ENCODE measurements at regions not wholly inside any gene's neighbourhood (a gene's known extent, or its start where the extent isn't known, plus 50 kb on each side); places are given as distances from the start of the nearest gene placed in this dataset.

GRCh38 chr13:62093984-62094780 is 678.5 kb upstream of the PCDH20 start:
- H3K36me3 ChIP-seq (ENCODE audit: control insufficient read depth in 1 of 2, insufficient read depth in 2 of 2, low read length in 2 of 2) = no peaks in the 10 kb centered on the region
- H3K27ac ChIP-seq (ENCODE audit: low read length) = no peak overlapping the region

GRCh38 chr13:62092949-62093348 is 677.3 kb upstream of the PCDH20 start:
- Histone ChIP-seq H3K4me3 (ENCODE audit: low read depth in 1 of 2, low read length in 2 of 2) (no peak overlapping the region), H3K27ac (ENCODE audit: low read length) (no peak overlapping the region), H3K4me1 (ENCODE audit: control insufficient read depth in 1 of 2, insufficient read depth in 2 of 2, low read length in 2 of 2) (no peaks in the 10 kb centered on the region), H3K27me3 (ENCODE audit: low read depth, low read length) (no peaks in the 10 kb centered on the region), H3K9me3 (ENCODE audit: control insufficient read depth in 1 of 2, low read length in 2 of 2) (peaks cover 0 to 4% of the 10 kb centered on the region in 2 donors), H3K36me3 (ENCODE audit: control insufficient read depth in 1 of 2, insufficient read depth in 2 of 2, low read length in 2 of 2) (no peaks in the 10 kb centered on the region)

More at GRCh38 chr13:62093984-62094780, 678.5 kb upstream of the PCDH20 start:
- H3K4me1 ChIP-seq (ENCODE audit: control insufficient read depth in 1 of 2, insufficient read depth in 2 of 2, low read length in 2 of 2) = no peaks in the 10 kb centered on the region
- H3K27me3 ChIP-seq (ENCODE audit: low read depth, low read length) = no peaks in the 10 kb centered on the region
- no peak overlapping the region for H3K4me3 ChIP-seq (ENCODE audit: low read depth in 1 of 2, low read length in 2 of 2)
- peaks cover 0 to 4% of the 10 kb centered on the region in 2 donors for H3K9me3 ChIP-seq (ENCODE audit: control insufficient read depth in 1 of 2, low read length in 2 of 2)

GRCh38 chr13:62092536-62092935 is 676.9 kb upstream of the PCDH20 start:
- Histone ChIP-seq H3K9me3 (ENCODE audit: control insufficient read depth in 1 of 2, low read length in 2 of 2) (peaks cover 0 to 4% of the 10 kb centered on the region in 2 donors), H3K36me3 (ENCODE audit: control insufficient read depth in 1 of 2, insufficient read depth in 2 of 2, low read length in 2 of 2) (no peaks in the 10 kb centered on the region), H3K4me1 (ENCODE audit: control insufficient read depth in 1 of 2, insufficient read depth in 2 of 2, low read length in 2 of 2) (no peaks in the 10 kb centered on the region), H3K27me3 (ENCODE audit: low read depth, low read length) (no peaks in the 10 kb centered on the region), H3K27ac (ENCODE audit: low read length) (no peak overlapping the region), H3K4me3 (ENCODE audit: low read depth in 1 of 2, low read length in 2 of 2) (no peak overlapping the region)

GRCh38 chr13:62088165-62088564 is 672.5 kb upstream of the PCDH20 start:
- Histone ChIP-seq H3K4me1 (ENCODE audit: control insufficient read depth in 1 of 2, insufficient read depth in 2 of 2, low read length in 2 of 2) (no peaks in the 10 kb centered on the region), H3K27ac (ENCODE audit: low read length) (no peak overlapping the region), H3K36me3 (ENCODE audit: control insufficient read depth in 1 of 2, insufficient read depth in 2 of 2, low read length in 2 of 2) (no peaks in the 10 kb centered on the region), H3K9me3 (ENCODE audit: control insufficient read depth in 1 of 2, low read length in 2 of 2) (no peaks in the 10 kb centered on the region), H3K27me3 (ENCODE audit: low read depth, low read length) (no peaks in the 10 kb centered on the region), H3K4me3 (ENCODE audit: low read depth in 1 of 2, low read length in 2 of 2) (no peak overlapping the region)

- no peaks in the 10 kb centered on the region for H3K36me3 ChIP-seq (ENCODE audit: control insufficient read depth in 1 of 2, insufficient read depth in 2 of 2, low read length in 2 of 2)
- no peaks in the 10 kb centered on the region for H3K27me3 ChIP-seq (ENCODE audit: low read depth, low read length)
- H3K4me3 ChIP-seq (ENCODE audit: low read depth in 1 of 2, low read length in 2 of 2) = no peak overlapping the region
- H3K4me1 ChIP-seq (ENCODE audit: control insufficient read depth in 1 of 2, insufficient read depth in 2 of 2, low read length in 2 of 2) = no peaks in the 10 kb centered on the region
- H3K9me3 ChIP-seq (ENCODE audit: control insufficient read depth in 1 of 2, low read length in 2 of 2) = no peaks in the 10 kb centered on the region
- no peak overlapping the region for H3K27ac ChIP-seq (ENCODE audit: low read length)
These were observed 671.5 kb upstream of the PCDH20 start for GRCh38 chr13:62087124-62087523.

- no peaks in the 10 kb centered on the region for H3K27me3 ChIP-seq (ENCODE audit: low read depth, low read length)
- H3K4me1 ChIP-seq (ENCODE audit: control insufficient read depth in 1 of 2, insufficient read depth in 2 of 2, low read length in 2 of 2) = no peaks in the 10 kb centered on the region
- H3K36me3 ChIP-seq (ENCODE audit: control insufficient read depth in 1 of 2, insufficient read depth in 2 of 2, low read length in 2 of 2) = no peaks in the 10 kb centered on the region
- no peak overlapping the region for H3K4me3 ChIP-seq (ENCODE audit: low read depth in 1 of 2, low read length in 2 of 2)
- no peaks in the 10 kb centered on the region for H3K9me3 ChIP-seq (ENCODE audit: control insufficient read depth in 1 of 2, low read length in 2 of 2)
- no peak overlapping the region for H3K27ac ChIP-seq (ENCODE audit: low read length)
These were observed 669.9 kb upstream of the PCDH20 start for GRCh38 chr13:62085337-62086229.

GRCh38 chr13:62084728-62085127 is 669.1 kb upstream of the PCDH20 start:
- no peak overlapping the region for H3K4me3 ChIP-seq (ENCODE audit: low read depth in 1 of 2, low read length in 2 of 2)
- no peaks in the 10 kb centered on the region for H3K27me3 ChIP-seq (ENCODE audit: low read depth, low read length)
- H3K4me1 ChIP-seq (ENCODE audit: control insufficient read depth in 1 of 2, insufficient read depth in 2 of 2, low read length in 2 of 2) = no peaks in the 10 kb centered on the region

GRCh38 chr13:62067821-62068220 is 652.2 kb upstream of the PCDH20 start:
- Histone ChIP-seq H3K4me3 (ENCODE audit: low read depth in 1 of 2, low read length in 2 of 2) (no peak overlapping the region), H3K36me3 (ENCODE audit: control insufficient read depth in 1 of 2, insufficient read depth in 2 of 2, low read length in 2 of 2) (no peaks in the 10 kb centered on the region), H3K27ac (ENCODE audit: low read length) (no peak overlapping the region), H3K9me3 (ENCODE audit: control insufficient read depth in 1 of 2, low read length in 2 of 2) (no peaks in the 10 kb centered on the region), H3K27me3 (ENCODE audit: low read depth, low read length) (no peaks in the 10 kb centered on the region), H3K4me1 (ENCODE audit: control insufficient read depth in 1 of 2, insufficient read depth in 2 of 2, low read length in 2 of 2) (no peaks in the 10 kb centered on the region)

More at GRCh38 chr13:62084728-62085127, 669.1 kb upstream of the PCDH20 start:
- no peak overlapping the region for H3K27ac ChIP-seq (ENCODE audit: low read length)
- no peaks in the 10 kb centered on the region for H3K9me3 ChIP-seq (ENCODE audit: control insufficient read depth in 1 of 2, low read length in 2 of 2)
- no peaks in the 10 kb centered on the region for H3K36me3 ChIP-seq (ENCODE audit: control insufficient read depth in 1 of 2, insufficient read depth in 2 of 2, low read length in 2 of 2)

GRCh38 chr13:62065016-62065415 is 649.4 kb upstream of the PCDH20 start:
- H3K4me3 ChIP-seq (ENCODE audit: low read depth in 1 of 2, low read length in 2 of 2) = no peak overlapping the region
- no peaks in the 10 kb centered on the region for H3K4me1 ChIP-seq (ENCODE audit: control insufficient read depth in 1 of 2, insufficient read depth in 2 of 2, low read length in 2 of 2)
- no peak overlapping the region for H3K27ac ChIP-seq (ENCODE audit: low read length)
- no peaks in the 10 kb centered on the region for H3K9me3 ChIP-seq (ENCODE audit: control insufficient read depth in 1 of 2, low read length in 2 of 2)
- no peaks in the 10 kb centered on the region for H3K27me3 ChIP-seq (ENCODE audit: low read depth, low read length)
- H3K36me3 ChIP-seq (ENCODE audit: control insufficient read depth in 1 of 2, insufficient read depth in 2 of 2, low read length in 2 of 2) = no peaks in the 10 kb centered on the region

GRCh38 chr13:62061751-62062150 is 646.1 kb upstream of the PCDH20 start:
- Histone ChIP-seq H3K27ac (ENCODE audit: low read length) (no peak overlapping the region), H3K36me3 (ENCODE audit: control insufficient read depth in 1 of 2, insufficient read depth in 2 of 2, low read length in 2 of 2) (no peaks in the 10 kb centered on the region), H3K4me3 (ENCODE audit: low read depth in 1 of 2, low read length in 2 of 2) (no peak overlapping the region), H3K4me1 (ENCODE audit: control insufficient read depth in 1 of 2, insufficient read depth in 2 of 2, low read length in 2 of 2) (no peaks in the 10 kb centered on the region), H3K9me3 (ENCODE audit: control insufficient read depth in 1 of 2, low read length in 2 of 2) (no peaks in the 10 kb centered on the region), H3K27me3 (ENCODE audit: low read depth, low read length) (no peaks in the 10 kb centered on the region)

- no peak overlapping the region for H3K4me3 ChIP-seq (ENCODE audit: low read depth in 1 of 2, low read length in 2 of 2)
- H3K27me3 ChIP-seq (ENCODE audit: low read depth, low read length) = no peaks in the 10 kb centered on the region
- H3K27ac ChIP-seq (ENCODE audit: low read length) = no peak overlapping the region
- no peaks in the 10 kb centered on the region for H3K4me1 ChIP-seq (ENCODE audit: control insufficient read depth in 1 of 2, insufficient read depth in 2 of 2, low read length in 2 of 2)
- no peaks in the 10 kb centered on the region for H3K36me3 ChIP-seq (ENCODE audit: control insufficient read depth in 1 of 2, insufficient read depth in 2 of 2, low read length in 2 of 2)
- no peaks in the 10 kb centered on the region for H3K9me3 ChIP-seq (ENCODE audit: control insufficient read depth in 1 of 2, low read length in 2 of 2)
These were observed 644.9 kb upstream of the PCDH20 start for GRCh38 chr13:62060570-62060969.

Data from muscle layer of duodenum (tissue), 2 donors.